NT2/D1 (cell line): ENCODE measurements at regions not wholly inside any gene's neighbourhood (a gene's known extent, or its start where the extent isn't known, plus 50 kb on each side); places are given as distances from the start of the nearest gene placed in this dataset.

ENCODE experiments used
- YY1 ChIP-seq: IDR thresholded peaks from 2 replicates; pipeline ENCODE4 v1.6.1; 2011; ENCODE audit not compliant: insufficient read length, insufficient read depth
- ZNF274 ChIP-seq: IDR thresholded peaks from 2 replicates; pipeline ENCODE4 v1.6.1; 2011; ENCODE audit warnings: mild to moderate bottlenecking, low read depth, low read length

DNA sequence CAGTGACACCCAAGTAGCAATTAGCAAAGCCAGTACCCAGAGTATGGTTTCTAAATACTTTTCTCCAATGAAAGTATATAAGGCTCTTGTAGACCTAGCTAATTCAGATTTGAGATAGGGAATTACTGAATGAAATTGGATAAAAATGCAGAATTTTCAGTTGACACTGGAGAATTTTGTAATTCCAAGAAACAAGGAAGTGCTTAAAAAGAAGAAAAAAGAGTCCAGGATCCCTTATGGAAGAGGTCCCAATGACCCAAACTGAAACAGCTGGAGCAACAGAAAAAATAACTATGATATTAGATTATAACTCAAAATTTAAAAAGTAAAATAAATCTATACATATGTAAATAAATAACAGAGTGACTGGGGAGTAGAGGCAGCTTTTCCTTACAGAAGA, 335.2 kb downstream of the C3orf38 start:
- no peak for TF ChIP-seq ZNF274
- no peak for TF ChIP-seq YY1
